Inflammatory macrophage treated with lipopolysaccharide for 1 hour (primary cell): ENCODE measurements at regions not wholly inside any gene's neighbourhood (a gene's known extent, or its start where the extent isn't known, plus 50 kb on each side); places are given as distances from the start of the nearest gene placed in this dataset.
A peak's percentile ranks its signal among the peaks of the same experiment; 100 is the strongest.

Source experiments
- DNase-seq, 2 donors: peaks; one replicate each; pipeline ENCODE4 v3.0.0-alpha.2; 2020 to 2022

DNA sequence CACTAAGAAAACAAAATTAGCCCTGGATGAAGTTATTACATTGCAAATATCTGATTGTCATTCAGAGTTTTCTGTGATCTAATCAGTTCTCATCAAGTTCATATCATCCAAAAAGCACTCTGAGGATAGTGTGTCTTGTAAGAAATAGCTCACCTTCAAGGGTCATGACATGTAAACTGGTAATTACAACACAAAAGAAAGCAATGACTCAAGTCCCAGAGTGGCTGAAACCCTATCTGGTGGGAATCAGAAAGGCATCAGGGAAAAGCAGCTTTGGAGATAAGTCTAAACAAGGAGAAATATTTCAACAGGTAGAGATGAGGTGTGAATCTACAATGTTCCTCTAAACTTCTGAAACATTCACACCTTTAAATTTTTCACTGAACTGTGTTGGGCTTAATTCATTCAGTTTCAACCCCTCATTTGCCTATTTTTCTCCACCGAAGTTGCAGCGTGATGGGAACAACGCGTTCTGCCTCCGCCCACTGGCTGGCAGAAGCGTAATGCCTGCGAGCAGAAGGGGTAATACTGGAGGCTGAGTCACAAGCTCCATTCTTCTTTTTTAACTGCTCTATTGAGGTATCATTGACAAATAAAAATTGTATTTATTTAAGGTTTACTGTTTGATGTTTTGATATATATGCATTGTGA is 155.2 kb upstream of the IPO5 start:
- no peak for DNase-seq

DNA sequence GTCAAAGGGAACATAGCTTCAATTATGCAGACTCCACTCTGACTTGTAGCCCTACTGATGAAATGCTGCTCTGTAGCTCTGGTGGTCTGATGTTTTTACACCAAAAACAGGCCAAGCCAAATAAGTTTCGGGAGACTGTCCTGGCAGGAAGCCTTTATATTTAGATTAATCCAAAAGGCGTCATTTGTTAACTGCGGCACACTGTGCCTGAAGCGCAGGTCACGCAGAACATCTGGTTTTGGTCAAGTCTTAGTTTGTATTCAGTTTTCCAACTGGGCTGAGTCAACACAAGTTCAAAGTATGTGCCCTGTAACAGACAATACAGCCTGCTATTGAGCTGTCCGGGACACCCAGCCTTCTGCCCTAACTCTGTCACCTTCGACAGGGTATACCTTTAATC is 154.6 kb upstream of the IPO5 start:
- DNase-seq, result no peak

DNA sequence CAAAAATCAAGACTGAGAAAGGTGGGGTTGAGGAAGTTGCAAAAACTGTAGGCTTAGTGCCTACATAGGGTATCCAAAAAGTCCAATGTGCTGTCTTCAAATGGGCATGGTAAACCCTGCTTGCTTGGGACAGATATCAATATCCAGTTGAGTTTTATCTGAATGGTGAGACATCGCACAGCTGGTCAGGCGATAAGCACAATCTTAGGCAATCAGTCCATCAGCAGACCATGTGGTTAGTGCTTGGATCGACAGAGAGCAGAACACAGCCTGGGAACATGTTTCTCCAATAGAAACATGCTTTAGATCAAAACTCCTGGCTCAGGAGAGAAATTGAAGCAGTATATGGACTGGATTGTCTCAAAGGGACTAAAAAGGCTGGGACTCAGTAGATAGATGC is 151.3 kb upstream of the IPO5 start:
- no peak for DNase-seq

DNA sequence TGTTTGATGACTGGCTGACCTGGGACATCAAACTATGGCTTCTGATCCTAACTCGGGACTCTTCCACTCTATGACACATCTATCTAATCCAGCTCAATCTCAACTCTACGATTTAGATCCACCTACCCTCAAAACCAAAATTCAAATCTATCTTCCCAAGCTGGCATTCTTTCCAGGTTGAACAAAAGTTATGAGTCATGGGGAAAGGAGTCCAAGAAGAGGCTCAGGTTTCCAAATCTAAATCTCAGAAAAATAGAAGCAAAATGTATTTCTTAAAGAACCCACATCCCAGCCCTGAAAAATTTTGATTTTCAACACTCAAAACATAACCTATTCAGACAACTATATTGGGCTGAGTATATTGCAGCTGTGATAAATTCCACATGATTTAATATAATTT is 143.9 kb upstream of the IPO5 start:
- DNase-seq, result no peak

DNA sequence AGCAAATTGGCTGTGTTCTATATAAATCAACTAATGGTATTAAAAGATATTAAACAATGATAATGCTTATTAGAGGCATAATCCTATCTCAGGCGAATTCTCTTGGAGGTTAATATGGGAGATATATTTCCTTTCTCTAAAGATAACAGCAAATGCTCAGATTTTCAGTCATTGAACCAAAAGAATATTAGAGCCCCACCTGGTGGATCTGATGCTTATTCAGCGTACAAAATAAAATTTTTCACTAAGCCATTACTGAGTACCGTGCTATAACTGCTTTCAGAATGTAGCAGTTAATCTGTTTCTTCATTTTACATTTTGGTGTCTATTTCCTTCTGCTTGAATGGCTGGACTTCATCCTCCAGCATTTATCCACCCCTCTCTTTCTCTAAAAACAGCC is 143.3 kb upstream of the IPO5 start:
- no peak for DNase-seq

DNA sequence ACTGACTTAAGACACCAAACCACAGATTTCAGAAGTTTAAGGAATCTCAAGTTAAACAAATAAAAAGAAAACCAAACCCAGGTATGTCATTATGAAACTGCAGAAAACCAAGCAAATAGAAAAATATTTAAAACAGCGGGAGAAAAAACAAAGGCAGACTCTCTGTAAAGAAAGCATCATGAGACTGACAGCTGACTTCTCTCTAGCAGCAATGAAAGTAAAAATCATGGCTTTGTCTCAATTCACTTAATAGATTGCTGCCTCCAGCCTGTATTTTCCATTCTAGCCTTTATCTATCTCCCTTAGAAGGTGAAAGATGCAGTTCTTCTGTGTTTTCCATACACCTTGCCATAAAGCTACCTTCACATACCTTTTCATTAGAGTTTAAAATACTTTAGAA is 131.1 kb upstream of the IPO5 start:
- no peak for DNase-seq

DNA sequence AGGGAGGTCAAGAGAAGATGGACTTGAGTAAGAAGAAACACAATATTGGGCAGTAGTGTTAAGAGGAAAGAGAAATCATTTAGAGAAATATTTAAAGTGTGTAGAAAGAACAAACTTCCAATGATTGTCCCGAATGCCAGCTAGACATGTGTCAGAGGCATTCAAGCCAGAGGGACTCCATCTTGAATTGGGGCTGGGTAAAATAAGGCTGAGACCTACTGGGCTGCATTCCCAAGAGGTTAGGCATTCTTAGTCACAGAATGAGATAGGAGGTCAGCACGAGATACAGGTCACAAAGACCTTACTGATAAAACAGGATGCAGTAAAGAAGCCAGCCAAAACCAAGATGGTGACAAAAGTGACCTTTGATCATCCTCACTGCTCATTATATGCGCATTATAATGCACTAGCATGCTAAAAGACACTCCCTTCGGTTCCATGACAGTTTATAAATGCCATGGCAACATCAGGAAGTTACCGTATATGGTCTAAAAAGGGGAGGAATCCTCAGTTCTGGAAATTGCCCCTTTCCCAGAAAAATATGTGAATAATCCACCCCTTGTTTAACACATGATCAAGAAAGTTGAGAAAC is 127.0 kb upstream of the IPO5 start:
- DNase-seq, result no peak

DNA sequence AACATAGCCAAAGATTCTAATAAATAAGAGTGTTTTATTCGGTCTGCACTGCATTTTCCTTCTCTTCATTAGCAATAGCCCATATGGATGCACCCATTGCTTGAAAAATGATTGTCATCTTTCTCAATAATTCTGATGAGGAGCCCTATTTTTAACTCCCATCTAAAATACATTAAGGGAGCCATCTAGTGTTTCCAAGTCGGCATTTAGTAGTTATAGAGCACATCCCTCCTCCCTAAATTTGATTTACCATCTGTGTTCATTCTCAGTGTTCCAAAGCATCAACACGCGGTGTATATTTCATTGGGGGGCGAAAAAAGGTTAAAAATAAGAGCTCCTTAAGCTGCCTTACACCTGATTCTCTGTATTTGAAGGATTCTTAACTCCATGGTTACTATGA is 119.2 kb upstream of the IPO5 start:
- DNase-seq, result no peak

DNA sequence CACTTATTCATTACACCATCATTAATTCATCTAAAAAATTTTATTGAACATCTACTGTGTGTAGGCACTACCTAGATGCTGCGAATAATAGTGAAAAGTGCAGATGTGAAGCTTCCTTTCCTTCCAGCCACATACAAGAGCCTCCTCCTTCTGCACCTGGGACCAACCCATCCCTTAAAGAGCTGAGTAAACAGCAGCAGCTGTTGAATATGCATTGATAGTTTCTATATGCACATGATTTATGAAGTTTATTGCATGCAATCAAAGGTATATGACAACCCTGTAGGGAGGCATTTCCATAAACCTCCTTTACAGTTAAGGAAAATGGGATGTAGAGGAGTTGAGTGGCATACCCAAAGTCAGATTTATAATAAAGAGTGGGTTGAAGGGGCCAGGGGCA is 110.3 kb upstream of the IPO5 start:
- DNase-seq, result no peak

DNA sequence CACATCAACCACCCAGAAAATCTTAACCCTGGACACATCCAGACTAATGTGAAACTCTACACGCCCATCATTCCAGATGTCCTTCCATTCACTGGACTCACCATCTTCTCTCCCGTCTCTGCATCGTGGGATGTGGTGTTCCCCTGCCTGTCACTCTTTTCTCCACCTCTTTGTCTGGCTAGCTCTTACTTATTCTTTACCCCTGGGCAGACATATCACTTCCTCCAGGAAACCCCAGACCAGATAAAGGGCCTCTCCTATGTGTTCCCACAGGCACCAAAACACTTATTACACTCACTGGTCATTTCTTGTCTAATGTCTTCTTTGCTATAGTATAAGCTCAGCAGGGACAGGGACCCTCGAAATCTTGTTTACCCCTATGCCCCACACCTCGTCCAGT is 109.3 kb upstream of the IPO5 start:
- no peak for DNase-seq

DNA sequence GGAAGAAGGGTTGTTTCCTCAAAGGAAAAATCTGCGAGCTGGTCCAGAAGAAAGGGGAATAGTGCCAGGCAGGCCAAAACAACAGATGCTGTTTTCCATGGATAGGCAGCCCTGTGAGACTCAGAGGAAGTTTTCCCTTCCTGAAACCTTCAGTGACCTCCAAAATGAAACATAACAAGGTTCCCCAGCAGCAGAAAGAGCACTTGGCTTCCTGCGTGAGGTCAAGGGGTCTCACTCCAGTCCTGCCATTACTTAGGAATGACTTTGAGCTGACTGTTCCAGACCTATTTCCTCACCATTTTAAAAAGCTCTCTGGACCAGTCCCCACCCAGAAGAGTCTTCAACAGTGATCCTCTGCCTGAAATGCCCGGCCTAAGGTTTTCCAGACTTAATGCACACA is 104.6 kb upstream of the IPO5 start:
- DNase-seq, result no peak

DNA sequence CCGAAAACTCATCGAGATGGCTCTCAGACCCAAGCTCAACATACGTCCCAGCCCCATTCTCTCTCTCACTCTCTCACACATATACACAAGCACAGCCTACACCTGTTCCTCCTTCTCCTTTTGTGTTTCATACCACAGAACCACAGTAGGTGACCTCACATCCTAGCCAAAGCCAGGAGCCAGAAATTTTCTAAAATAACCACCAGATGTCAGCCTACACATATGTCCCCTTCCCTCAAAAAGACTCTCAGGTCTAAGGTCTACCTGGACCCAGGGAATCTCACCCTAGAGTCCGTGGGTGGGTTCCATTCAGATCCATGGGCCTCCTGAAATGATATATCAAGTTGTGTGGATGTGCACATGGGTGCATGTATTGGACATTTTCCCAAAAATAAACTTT is 104.2 kb upstream of the IPO5 start:
- DNase-seq, result no peak

DNA sequence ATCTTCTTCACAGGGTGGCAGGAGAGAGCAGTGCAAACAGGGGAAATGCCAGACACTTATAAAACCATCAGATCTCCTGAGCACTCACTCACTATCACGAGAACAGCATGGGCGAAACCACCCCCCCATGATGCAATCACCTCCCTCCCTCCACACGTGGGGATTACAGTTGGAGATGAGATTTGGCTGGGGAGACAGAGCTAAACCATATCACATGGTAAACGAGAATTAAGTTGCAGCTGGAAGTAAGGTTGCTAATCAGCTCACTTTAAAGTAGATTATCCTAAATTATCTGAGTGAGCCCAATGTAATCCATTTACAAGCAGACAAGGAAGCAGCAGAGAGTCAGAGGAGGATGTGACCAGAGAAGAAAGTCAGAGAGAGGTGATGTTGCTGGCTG is 102.2 kb upstream of the IPO5 start:
- no peak for DNase-seq

DNA sequence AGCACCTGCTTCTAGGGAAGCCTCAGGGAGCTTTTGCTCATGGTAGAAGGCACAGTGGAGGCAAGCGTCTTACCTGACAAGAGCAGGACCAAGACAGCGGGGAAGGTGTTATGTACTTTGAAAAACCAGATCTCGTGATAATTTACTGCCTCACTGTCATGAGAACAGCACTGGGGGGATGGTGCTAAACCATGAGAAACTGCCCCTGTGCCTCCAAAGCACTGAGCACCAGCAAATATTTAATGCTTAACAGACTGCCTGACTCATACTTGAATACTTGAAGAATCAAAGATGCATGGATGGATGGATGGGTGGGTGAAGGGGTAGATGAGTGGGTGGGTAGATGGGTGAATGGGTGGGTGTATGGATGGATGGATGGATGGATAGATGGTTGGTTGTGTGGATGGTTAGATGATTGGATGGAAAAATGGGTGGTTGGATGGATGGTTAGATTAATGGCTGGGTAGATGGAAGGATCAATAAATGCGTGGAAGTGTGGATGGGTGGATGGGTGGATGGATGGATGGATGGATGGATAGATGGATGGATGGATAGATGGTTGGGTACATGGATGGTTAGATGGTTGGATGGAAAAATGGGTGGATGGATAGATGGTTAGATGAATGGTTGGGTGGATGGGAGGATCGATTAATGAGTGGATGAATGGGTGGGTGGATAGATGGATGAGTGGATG is 101.1 kb upstream of the IPO5 start:
- no peak for DNase-seq

DNA sequence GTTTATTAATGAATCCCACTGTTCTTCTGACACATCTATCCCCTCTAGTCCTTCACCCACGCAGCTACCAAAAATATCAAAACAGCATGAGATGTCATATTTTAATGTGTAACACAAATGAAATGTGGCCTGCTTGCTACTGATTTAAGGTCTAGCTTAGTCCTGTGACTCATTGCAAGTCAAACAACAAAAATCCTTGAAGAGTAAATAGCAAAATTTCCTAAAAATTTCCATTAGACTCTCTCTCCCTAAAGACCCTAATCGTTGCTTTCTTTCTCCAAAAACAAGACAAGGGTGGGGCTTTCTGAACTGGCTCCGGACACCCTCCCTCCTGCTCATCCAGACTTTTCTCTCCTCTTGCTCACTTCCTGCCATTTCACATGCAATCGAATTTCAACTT is 99.9 kb upstream of the IPO5 start:
- DNase-seq, result no peak

DNA sequence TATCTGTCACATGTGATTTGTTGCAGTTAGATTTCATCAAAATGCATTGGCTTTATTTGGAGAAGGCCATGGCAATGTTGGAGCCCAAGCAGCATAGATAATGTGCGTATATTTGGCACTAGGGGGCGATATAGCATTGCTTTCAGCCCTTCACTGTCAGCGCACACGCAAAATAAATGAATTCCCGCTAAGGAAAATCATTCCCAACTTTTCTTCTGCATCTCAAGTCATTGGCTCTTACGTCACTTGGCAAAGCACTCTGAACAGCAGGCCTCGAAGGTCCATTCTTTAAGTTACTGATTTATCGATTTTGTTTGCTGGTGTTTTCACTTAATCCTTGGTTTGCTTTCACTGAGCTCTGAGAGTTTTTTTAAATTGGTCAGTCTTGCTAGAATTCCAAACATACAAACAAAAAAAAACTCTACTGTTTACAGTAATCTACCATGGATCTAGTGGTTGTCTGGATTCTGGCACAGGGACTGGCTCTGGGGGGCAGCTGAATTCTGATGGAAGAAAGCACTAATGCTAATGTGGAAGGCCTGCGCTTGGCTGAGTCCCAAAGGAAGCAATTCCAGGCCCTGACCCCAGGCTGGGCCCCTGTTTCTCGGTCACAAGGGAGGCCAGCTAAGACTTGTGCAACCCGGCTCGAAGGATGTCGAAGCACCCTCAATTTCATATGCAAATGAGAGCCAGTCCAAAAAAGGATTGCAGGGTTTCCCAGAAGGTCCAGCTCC is 97.7 kb upstream of the IPO5 start:
- peak; percentile 22 to 59 for DNase-seq

DNA sequence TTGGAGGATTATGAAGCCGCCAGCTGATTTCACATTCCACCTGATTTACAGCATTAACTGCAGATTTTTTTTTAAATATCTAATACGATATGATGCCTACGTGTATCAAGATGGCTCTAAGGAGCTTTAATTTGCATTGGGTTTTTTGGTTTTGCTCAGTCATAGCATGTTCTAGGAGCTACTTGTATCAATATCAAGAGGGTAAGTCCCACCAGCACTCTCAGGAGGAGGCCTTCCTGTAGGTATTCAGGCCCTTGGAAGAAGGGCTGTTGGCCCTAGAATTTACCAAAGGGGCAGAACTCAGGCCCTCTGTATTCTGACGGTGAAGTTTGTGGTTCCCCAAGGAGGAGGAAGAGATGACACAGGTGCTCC is 97.2 kb upstream of the IPO5 start:
- DNase-seq, result no peak

DNA sequence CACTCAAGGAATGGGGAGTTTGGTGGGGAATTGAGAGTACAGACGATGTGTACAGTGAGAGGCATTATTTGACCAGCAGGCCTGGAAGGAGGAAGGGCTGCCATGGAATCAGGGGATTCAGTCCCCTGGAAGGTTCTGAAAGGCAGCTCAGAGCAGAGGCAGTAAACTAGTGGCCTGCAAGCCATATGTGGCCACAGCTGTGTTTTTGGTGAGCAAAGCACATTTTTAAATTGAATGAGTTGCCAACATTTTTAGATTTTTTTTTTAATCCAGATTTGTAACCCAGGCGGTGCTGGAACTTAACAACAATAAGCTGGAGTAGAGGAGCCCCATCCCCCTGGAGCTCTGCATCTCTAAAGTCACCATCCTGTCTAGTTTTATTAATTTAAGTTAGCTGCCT is 95.3 kb upstream of the IPO5 start:
- DNase-seq, result no peak

DNA sequence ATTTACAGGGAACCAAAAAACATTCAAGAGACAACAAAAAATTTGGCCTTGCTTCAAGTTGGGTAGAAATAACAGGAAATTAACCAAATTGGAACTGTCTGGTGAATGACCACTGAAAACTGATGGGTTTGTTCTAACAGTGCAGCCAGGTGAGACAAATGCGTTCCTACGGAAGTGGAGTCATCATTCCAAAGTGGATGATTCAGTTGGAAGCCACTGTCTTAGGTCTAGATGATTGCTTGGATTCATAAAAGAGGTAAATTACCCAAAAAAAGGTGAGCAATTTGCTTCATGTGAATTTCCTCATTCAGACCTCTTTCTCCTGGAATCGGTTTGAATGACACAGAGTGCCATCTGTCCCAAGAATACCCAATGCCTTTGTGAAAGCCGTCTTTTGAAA is 87.1 kb upstream of the IPO5 start:
- DNase-seq, result no peak

DNA sequence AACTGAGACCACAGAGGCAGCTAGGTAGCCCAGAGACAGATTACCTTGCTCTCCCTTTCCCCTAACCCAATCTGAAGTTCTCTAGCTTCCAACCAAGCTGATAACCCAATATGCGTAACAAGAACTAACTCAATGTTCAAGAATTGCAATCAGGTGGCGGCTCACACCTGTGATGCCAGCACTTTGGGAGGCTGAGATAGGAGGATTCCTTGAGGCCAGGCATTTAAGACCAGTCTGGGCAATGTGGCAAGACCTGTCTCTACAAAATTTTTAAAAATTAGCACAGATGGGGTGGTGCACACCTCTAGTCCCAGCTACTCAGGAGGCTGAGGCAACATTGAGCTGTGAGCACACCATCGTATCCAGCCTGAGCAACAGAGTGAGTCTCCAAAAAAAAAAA is 86.7 kb upstream of the IPO5 start:
- no peak for DNase-seq

DNA sequence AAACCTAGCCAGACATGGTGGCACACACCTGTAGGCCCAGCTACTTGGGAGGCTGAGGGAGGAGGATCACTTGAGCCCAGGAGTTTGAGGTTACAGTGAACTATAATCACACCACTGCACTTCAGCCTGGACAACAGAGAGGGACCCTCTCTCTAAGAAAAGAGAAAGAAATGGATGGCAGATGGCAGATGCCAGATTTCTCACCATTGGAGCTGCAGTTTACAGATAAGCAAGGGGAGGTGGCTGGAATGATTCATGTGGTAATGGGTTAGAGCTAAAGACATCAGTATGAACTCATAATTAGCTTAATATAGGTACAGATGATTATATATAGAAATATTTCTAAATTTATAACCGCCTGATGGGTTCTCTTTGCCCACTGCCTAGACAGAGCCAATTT is 80.1 kb upstream of the IPO5 start:
- no peak for DNase-seq

DNA sequence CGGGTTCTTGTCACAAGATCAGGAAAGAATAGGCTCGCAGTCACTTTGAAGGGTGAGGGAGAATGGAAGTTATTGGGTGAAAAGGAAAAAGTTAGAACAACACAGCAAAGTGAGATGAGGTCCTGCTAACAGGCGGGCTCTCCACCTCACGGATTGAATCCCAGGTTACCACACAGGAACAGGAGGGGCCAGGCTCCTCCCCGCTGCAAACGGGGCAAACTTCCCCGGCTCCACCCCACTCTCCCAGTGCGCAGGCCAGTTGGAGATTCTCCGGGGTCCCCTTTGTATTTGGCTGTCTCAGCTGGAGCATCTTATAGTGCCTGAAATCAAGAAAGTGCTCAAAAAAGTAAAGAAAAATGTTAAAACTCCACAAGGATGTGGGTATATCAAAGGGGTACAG is 78.3 kb upstream of the IPO5 start:
- no peak for DNase-seq

DNA sequence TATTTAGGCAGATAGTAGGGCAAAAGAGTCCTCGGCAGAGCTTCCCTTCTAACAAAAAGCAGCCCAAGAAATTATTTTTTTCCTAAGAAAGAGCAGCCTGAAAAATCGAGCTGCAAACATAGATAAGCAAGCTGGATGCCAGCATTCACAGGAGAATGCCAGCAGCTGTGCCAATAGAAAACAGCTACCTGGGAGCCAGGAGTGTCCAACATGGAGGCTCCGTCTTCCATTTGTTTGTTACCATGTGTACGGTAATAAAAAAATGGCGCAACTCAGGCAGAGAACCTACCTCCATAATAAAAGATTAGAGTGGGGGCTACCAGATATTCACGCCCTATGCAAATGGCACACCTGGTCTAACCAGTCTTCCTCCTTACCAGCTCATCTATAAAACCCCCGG is 77.6 kb upstream of the IPO5 start:
- DNase-seq, result no peak
